ENCODE measurements at regions not wholly inside any gene's neighbourhood (a gene's known extent, or its start where the extent isn't known, plus 50 kb on each side); places are given as distances from the start of the nearest gene placed in this dataset.

- no peaks in the 10 kb centered on the region for H3K36me3 Mint-ChIP-seq
- H3K27me3 Mint-ChIP-seq: no peaks in the 10 kb centered on the region
- no peak for DNase-seq (ENCODE audit: extremely low spot score, unreplicated experiment)
- no peak overlapping the region for H3K4me3 Mint-ChIP-seq
- TF ChIP-seq CTCF (conservative IDR thresholded peaks at IDR 0.05): no peak
- no peaks in the 10 kb centered on the region for H3K4me1 Mint-ChIP-seq (ENCODE audit: unreplicated experiment)
- H3K27ac Mint-ChIP-seq: no peak overlapping the region
- peaks cover 4% of the 10 kb centered on the region for H3K9me3 Mint-ChIP-seq
Measured at GRCh38 chr18:67300498-67300897, 216.0 kb downstream of the DSEL start.

GRCh38 chr18:67292814-67293213 is 223.7 kb downstream of the DSEL start:
- Mint-ChIP-seq H3K4me1 (ENCODE audit: unreplicated experiment) (no peaks in the 10 kb centered on the region), H3K36me3 (no peaks in the 10 kb centered on the region), H3K27me3 (no peaks in the 10 kb centered on the region), H3K4me3 (no peak overlapping the region), H3K27ac (no peak overlapping the region), H3K9me3 (peaks cover 9% of the 10 kb centered on the region)
- no peak for DNase-seq (ENCODE audit: extremely low spot score, unreplicated experiment)
- no peak for TF ChIP-seq CTCF (conservative IDR thresholded peaks at IDR 0.05)

DNA sequence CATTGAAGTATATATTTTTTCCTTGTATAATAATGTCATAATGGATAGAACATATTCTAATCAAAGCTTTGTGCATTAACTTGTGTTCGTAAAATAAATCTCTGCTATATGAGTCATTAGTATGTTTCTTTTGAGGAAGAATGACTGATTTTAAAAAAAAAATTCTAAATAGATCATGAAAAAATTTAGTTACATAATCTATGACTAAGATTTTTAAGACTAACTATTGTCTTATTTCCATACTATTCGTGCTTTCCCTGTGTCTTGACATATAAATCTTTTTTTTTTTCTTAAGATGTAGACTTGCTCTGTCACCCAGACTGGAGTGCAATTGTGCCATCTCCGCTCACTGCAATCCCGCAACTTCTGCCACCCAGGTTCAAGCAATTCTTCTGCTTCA is 226.1 kb downstream of the DSEL start:
- TF ChIP-seq CTCF (conservative IDR thresholded peaks at IDR 0.05): no peak
- peaks cover 4% of the 10 kb centered on the region for H3K9me3 Mint-ChIP-seq

DNA sequence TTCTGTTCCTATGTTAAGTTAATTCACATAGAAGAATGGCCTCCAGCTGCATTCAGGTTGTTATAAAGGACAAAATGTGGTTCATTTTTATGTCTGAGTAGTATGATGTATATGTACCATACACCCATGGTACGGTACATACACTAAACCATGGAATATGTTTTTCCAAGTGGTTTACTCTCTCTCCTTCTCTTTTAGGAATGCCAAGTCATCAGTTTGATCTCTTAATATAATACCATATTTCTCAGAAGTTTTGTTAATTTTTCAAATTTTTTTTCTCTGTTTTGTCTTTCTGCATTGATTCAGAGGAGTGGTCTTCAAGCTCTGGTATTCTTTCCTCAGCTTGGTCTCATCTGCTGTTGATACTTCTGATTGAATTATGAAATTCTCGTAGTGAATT is 230.9 kb downstream of the DSEL start:
- no peak overlapping the region for H3K4me3 Mint-ChIP-seq
- H3K27ac Mint-ChIP-seq: no peak overlapping the region
- no peaks in the 10 kb centered on the region for H3K9me3 Mint-ChIP-seq
- DNase-seq (ENCODE audit: extremely low spot score, unreplicated experiment): no peak
- no peaks in the 10 kb centered on the region for H3K36me3 Mint-ChIP-seq
- peaks cover 5% of the 10 kb centered on the region for H3K4me1 Mint-ChIP-seq (ENCODE audit: unreplicated experiment)
- TF ChIP-seq CTCF (conservative IDR thresholded peaks at IDR 0.05): no peak
- H3K27me3 Mint-ChIP-seq: peaks cover 4% of the 10 kb centered on the region

More for the DNA sequence above, 226.1 kb downstream of the DSEL start:
- H3K27me3 Mint-ChIP-seq: peaks cover 4% of the 10 kb centered on the region
- no peak overlapping the region for H3K27ac Mint-ChIP-seq
- H3K36me3 Mint-ChIP-seq: no peaks in the 10 kb centered on the region
- no peak for DNase-seq (ENCODE audit: extremely low spot score, unreplicated experiment)
- H3K4me3 Mint-ChIP-seq: no peak overlapping the region
- no peaks in the 10 kb centered on the region for H3K4me1 Mint-ChIP-seq (ENCODE audit: unreplicated experiment)

- no peaks in the 10 kb centered on the region for H3K9me3 Mint-ChIP-seq
- DNase-seq (ENCODE audit: extremely low spot score, unreplicated experiment): no peak
- peaks cover 12% of the 10 kb centered on the region for H3K27me3 Mint-ChIP-seq
- H3K36me3 Mint-ChIP-seq: no peaks in the 10 kb centered on the region
- peaks cover 5% of the 10 kb centered on the region for H3K4me1 Mint-ChIP-seq (ENCODE audit: unreplicated experiment)
- no peak for TF ChIP-seq CTCF (conservative IDR thresholded peaks at IDR 0.05)
- no peak overlapping the region for H3K4me3 Mint-ChIP-seq
- H3K27ac Mint-ChIP-seq: no peak overlapping the region
Measured at GRCh38 chr18:67282796-67283195, 233.7 kb downstream of the DSEL start.

GRCh38 chr18:67281746-67282145 is 234.8 kb downstream of the DSEL start:
- Mint-ChIP-seq H3K9me3 (no peaks in the 10 kb centered on the region), H3K27ac (no peak overlapping the region), H3K4me1 (ENCODE audit: unreplicated experiment) (peaks cover 5% of the 10 kb centered on the region), H3K27me3 (peaks cover 9% of the 10 kb centered on the region), H3K36me3 (no peaks in the 10 kb centered on the region), H3K4me3 (no peak overlapping the region)
- no peak for TF ChIP-seq CTCF (conservative IDR thresholded peaks at IDR 0.05)
- DNase-seq (ENCODE audit: extremely low spot score, unreplicated experiment): no peak
